ENCODE measurements at regions not wholly inside any gene's neighbourhood (a gene's known extent, or its start where the extent isn't known, plus 50 kb on each side); places are given as distances from the start of the nearest gene placed in this dataset.

- TF ChIP-seq, protein P1, sequence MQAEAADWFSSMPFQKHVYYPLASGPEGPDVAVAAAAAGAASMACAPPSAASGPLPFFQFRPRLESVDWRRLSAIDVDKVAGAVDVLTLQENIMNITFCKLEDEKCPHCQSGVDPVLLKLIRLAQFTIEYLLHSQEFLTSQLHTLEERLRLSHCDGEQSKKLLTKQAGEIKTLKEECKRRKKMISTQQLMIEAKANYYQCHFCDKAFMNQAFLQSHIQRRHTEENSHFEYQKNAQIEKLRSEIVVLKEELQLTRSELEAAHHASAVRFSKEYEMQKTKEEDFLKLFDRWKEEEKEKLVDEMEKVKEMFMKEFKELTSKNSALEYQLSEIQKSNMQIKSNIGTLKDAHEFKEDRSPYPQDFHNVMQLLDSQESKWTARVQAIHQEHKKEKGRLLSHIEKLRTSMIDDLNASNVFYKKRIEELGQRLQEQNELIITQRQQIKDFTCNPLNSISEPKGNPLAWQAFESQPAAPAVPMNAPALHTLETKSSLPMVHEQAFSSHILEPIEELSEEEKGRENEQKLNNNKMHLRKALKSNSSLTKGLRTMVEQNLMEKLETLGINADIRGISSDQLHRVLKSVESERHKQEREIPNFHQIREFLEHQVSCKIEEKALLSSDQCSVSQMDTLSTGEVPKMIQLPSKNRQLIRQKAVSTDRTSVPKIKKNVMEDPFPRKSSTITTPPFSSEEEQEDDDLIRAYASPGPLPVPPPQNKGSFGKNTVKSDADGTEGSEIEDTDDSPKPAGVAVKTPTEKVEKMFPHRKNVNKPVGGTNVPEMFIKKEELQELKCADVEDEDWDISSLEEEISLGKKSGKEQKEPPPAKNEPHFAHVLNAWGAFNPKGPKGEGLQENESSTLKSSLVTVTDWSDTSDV (CRISPR knock-in tag; IDR thresholded peaks at IDR 0.05), result no peak
Observed at GRCh38 chr4:74618659-74619058, 173.7 kb downstream of the AREG start (continued).

GRCh38 chr4:74619931-74620702 lies 174.2 kb downstream of the BTC start:
- BruUV-seq (replicated peaks), result no TSS peak
- no peaks in the 10 kb centered on the region for H4K20me1 ChIP-seq (ENCODE audit: insufficient read depth, low read length)
- FAIRE-seq, result no peak
- CTCF ChIA-PET (ENCODE audit: low intra/inter-chr PET ratio, low total read pairs), result no interaction called here
- POLR2A ChIA-PET, result interaction anchor here (1.2 kb wide), 1 partner anchor 34 kb away, joined by 5 read pairs; no protein-coding TSS in a partner anchor
- no peak for DNase-seq (ENCODE audit: low spot score)
- ATAC-seq, result no peak
- no peaks in the 10 kb centered on the region for H3K9me3 ChIP-seq (ENCODE audit: low read length)
- no peak overlapping the region for H3K4me2 ChIP-seq (ENCODE audit: low read depth, low read length)
- intact Hi-C loops (cut with micrococcal nuclease; ENCODE audit: unreplicated experiment), result no loop called here
- H3K9ac ChIP-seq (ENCODE audit: insufficient read depth, low read depth, low read length), result no peak overlapping the region
- H2AFZ ChIP-seq (ENCODE audit: low read length), result no peak overlapping the region
- WGBS (ENCODE audit: low lambda C conversion rate), result 76% methylated on average over 2 of the region's 2 CpGs
- H3K27me3 ChIP-seq (ENCODE audit: control insufficient read depth in 1 of 2, insufficient read depth in 2 of 2, low read length in 2 of 2), result no peaks in the 10 kb centered on the region
- no peaks in the 10 kb centered on the region for H3K36me3 ChIP-seq (replicated peaks in 1 of 2; ENCODE audit: control insufficient read depth in 1 of 2, insufficient read depth in 2 of 2, low read length in 2 of 2)
- peaks cover 27% of the 10 kb centered on the region for H3K4me1 ChIP-seq (ENCODE audit: insufficient read depth, low read length)
- H3K79me2 ChIP-seq (ENCODE audit: insufficient read depth, low read length), result no peaks in the 10 kb centered on the region
- in situ Hi-C loops (cut with HindIII; ENCODE audit: extremely low pct_ligation_motif_present, low pct_unique_long_range_greater_than_20kb), result no loop called here
- no peak overlapping the region for H3K27ac ChIP-seq (ENCODE audit: extremely low read length, insufficient read depth, low read length)
- no peak for TF ChIP-seq HMG20B (CRISPR knock-in tag; conservative IDR thresholded peaks at IDR 0.05)
- TF ChIP-seq SMYD3 (CRISPR knock-in tag; IDR thresholded peaks at IDR 0.05), result no peak
- TF ChIP-seq, protein P2, sequence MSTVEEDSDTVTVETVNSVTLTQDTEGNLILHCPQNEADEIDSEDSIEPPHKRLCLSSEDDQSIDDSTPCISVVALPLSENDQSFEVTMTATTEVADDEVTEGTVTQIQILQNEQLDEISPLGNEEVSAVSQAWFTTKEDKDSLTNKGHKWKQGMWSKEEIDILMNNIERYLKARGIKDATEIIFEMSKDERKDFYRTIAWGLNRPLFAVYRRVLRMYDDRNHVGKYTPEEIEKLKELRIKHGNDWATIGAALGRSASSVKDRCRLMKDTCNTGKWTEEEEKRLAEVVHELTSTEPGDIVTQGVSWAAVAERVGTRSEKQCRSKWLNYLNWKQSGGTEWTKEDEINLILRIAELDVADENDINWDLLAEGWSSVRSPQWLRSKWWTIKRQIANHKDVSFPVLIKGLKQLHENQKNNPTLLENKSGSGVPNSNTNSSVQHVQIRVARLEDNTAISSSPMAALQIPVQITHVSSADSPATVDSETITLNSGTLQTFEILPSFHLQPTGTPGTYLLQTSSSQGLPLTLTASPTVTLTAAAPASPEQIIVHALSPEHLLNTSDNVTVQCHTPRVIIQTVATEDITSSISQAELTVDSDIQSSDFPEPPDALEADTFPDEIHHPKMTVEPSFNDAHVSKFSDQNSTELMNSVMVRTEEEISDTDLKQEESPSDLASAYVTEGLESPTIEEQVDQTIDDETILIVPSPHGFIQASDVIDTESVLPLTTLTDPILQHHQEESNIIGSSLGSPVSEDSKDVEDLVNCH (CRISPR knock-in tag; IDR thresholded peaks at IDR 0.05), result no peak
- TF ChIP-seq E2F2 (CRISPR knock-in tag; IDR thresholded peaks at IDR 0.05; ENCODE audit: borderline replicate concordance), result no peak
- TF ChIP-seq ZNF124 (CRISPR knock-in tag; IDR thresholded peaks at IDR 0.05), result no peak
- TF ChIP-seq ZNF775 (CRISPR knock-in tag; IDR thresholded peaks at IDR 0.05; ENCODE audit: borderline replicate concordance), result no peak
- no peak for TF ChIP-seq ZSCAN5A (CRISPR knock-in tag; IDR thresholded peaks at IDR 0.05; ENCODE audit: borderline replicate concordance)
- TF ChIP-seq MTERF4 (CRISPR knock-in tag; IDR thresholded peaks at IDR 0.05), result no peak
- no peak overlapping the region for H3K4me3 ChIP-seq (replicated peaks in 1 of 3; ENCODE audit: insufficient read depth in 1 of 3, low read depth in 2 of 3, low read length in 3 of 3)
